ENCODE measurements at regions not wholly inside any gene's neighbourhood (a gene's known extent, or its start where the extent isn't known, plus 50 kb on each side); places are given as distances from the start of the nearest gene placed in this dataset.
"Not testable (repeated sequence)": the region's sequence is repeated elsewhere in the genome, so short reads cannot be mapped to it uniquely, and the experiment has no call there.

DNA sequence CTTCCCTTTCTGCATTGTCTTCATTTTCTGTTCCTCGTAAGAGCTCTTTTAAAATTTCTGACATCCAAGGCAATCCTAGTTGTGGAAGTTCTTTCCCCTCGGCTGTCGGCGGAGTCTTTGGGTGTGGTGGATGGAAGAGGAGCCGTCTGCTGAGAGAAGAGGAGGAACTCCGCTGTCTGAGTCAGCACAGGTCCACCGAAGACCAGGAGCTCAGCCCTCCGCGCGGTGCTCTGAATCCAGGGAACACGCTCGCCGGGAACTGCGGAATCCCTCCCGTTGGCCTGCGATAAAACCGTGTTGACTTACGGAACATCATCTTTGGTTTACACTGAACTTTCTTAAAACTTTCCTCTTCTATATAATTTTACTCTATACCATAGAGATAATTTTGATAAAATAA is 100.7 kb upstream of the IRX4 start:
- no peak for TF ChIP-seq CTCF (IDR thresholded peaks at IDR 0.05; ENCODE audit: low read depth, low read length)

GRCh38 chr5:1982561-1982960 is 99.8 kb upstream of the IRX4 start:
- DNase-seq (ENCODE audit: low read depth, low spot score); POLR2A ChIA-PET; H3K4me3 ChIP-seq (ENCODE audit: low read depth, low read length); H3K27me3 ChIP-seq (ENCODE audit: control insufficient read depth, insufficient read depth, low read length); H3K27ac ChIP-seq (ENCODE audit: low read depth, low read length); CTCF ChIA-PET; H3K9me3 ChIP-seq (ENCODE audit: control insufficient read depth, insufficient read depth, low read length): not testable (repeated sequence)

More for the DNA sequence above, 100.7 kb upstream of the IRX4 start:
- ChIA-PET POLR2A (no interaction called here), CTCF (no interaction called here)
- Histone ChIP-seq H3K27me3 (ENCODE audit: control insufficient read depth, insufficient read depth, low read length) (no peaks in the 10 kb centered on the region), H3K27ac (ENCODE audit: low read depth, low read length) (no peak overlapping the region), H3K9me3 (ENCODE audit: control insufficient read depth, insufficient read depth, low read length) (no peaks in the 10 kb centered on the region), H3K4me3 (ENCODE audit: low read depth, low read length) (no peak overlapping the region)
- no peak for DNase-seq (ENCODE audit: low read depth, low spot score)

GRCh38 chr5:1975898-1976765 is 93.4 kb upstream of the IRX4 start:
- TF ChIP-seq CTCF (IDR thresholded peaks at IDR 0.05; ENCODE audit: low read depth, low read length) = no peak
- no peaks in the 10 kb centered on the region for H3K27me3 ChIP-seq (ENCODE audit: control insufficient read depth, insufficient read depth, low read length)
- no peak overlapping the region for H3K27ac ChIP-seq (ENCODE audit: low read depth, low read length)
- ChIA-PET POLR2A (no interaction called here), CTCF (no interaction called here)
- DNase-seq (ENCODE audit: low read depth, low spot score) = no peak
- no peak overlapping the region for H3K4me3 ChIP-seq (ENCODE audit: low read depth, low read length)
- peaks cover 3% of the 10 kb centered on the region; the same call in 1 of the 2 replicates for H3K9me3 ChIP-seq (ENCODE audit: control insufficient read depth, insufficient read depth, low read length)

GRCh38 chr5:1975406-1975715 is 92.6 kb upstream of the IRX4 start:
- DNase-seq (ENCODE audit: low read depth, low spot score) = no peak
- ChIA-PET CTCF (no interaction called here), POLR2A (no interaction called here)
- peaks cover 3% of the 10 kb centered on the region; the same call in 1 of the 2 replicates for H3K9me3 ChIP-seq (ENCODE audit: control insufficient read depth, insufficient read depth, low read length)
- H3K27ac ChIP-seq (ENCODE audit: low read depth, low read length) = no peak overlapping the region
- no peaks in the 10 kb centered on the region for H3K27me3 ChIP-seq (ENCODE audit: control insufficient read depth, insufficient read depth, low read length)
- no peak overlapping the region for H3K4me3 ChIP-seq (ENCODE audit: low read depth, low read length)
- TF ChIP-seq CTCF (IDR thresholded peaks at IDR 0.05; ENCODE audit: low read depth, low read length) = no peak

DNA sequence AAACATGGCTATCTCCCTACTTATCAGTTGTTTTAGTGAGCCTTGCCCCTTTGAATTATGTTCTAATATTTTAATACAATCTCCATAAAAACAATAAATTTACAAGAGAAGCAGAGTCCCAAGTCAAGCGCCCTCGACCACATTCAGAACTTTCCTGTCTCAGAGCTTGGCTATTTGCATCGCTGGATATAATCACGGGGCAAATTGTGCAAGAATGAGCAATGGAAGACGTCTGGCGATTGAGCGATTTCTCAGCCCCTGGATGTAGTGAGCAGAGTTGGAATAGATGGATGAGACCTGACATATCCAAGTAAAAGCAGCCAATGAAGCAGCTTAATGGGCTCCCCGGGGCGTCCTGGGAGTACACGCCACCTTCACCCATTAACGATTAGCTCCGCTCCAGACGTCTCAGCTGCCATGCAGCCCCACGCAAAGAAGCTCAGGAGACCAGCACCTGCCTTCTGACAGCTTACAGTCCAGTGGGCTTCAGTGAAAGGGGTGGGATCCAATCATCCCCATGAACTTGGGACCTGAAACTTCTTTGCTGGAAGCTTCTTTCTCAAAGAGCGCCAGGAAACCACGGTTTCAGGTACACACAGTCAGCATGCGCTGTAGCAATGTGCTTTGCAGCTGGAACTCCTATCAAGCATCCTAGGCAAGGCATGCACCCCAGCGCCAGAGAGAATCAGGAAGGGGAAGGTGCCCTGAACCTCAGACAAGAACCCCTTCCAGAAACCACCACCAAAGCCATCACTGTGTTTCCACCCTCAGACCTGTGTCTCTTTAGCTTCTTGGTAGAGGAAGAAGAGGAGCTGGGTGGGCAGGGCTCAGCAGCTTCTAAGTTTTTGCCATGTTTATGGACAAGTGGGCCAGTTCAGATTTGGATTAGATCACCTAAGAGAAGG is 92.0 kb upstream of the IRX4 start:
- TF ChIP-seq CTCF (IDR thresholded peaks at IDR 0.05; ENCODE audit: low read depth, low read length) = no peak
- Histone ChIP-seq H3K9me3 (ENCODE audit: control insufficient read depth, insufficient read depth, low read length) (peaks cover 3% of the 10 kb centered on the region; the same call in 1 of the 2 replicates), H3K4me3 (ENCODE audit: low read depth, low read length) (no peak overlapping the region), H3K27me3 (ENCODE audit: control insufficient read depth, insufficient read depth, low read length) (no peaks in the 10 kb centered on the region), H3K27ac (ENCODE audit: low read depth, low read length) (no peak overlapping the region)
- no peak for DNase-seq (ENCODE audit: low read depth, low spot score)
- ChIA-PET POLR2A (no interaction called here), CTCF (no interaction called here)
